Putamen (tissue), 1 donor: ENCODE measurements at regions not wholly inside any gene's neighbourhood (a gene's known extent, or its start where the extent isn't known, plus 50 kb on each side); places are given as distances from the start of the nearest gene placed in this dataset.

Source experiments
- DNase-seq: peaks from one replicate; pipeline ENCODE4 v3.0.0-alpha.2; 2016; ENCODE audit warnings: low spot score

GRCh38 chr13:60286707-60287106 lies 110.3 kb upstream of the TDRD3 start:
- no peak for DNase-seq

- no peak for DNase-seq
Observed at GRCh38 chr13:60288569-60288968, 108.5 kb upstream of the TDRD3 start.

DNA sequence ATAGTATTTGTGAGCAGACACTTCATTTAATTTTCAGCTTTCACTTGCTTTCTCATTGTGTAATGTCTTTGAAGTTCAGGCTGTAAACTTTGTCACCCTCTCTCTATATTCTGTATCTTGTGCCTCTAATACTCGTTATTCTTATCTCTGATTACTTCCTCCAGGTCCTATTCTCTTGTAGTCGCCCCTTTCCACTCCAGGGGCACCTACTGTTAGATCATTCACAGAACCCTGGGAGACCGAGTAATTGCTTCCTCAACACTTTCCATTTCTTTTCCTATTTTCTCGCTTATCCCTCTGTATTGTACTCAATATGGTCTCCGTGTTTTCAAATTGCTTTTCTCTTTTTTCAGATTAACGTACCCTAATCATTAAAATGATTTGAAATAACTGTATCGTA lies 93.9 kb upstream of the TDRD3 start:
- no peak for DNase-seq

DNA sequence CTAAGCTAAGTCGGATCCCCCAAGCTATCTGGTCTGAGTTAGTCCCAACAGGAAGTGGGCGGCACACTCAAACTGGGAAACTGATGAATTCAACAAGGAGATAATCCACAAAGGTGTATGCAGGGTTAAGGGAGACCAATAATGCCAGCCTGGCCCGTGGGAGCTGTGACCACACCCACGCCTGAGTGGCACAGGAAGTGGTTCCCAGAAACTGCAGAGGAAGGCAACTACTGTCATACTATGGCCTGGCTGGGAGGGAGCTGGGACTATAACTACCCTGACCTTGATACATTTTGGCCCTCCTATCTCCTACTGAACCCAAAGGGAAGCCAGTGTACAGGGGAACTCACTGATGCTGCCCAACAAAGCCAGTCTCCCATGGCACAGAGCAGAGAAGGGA lies 85.5 kb upstream of the TDRD3 start:
- DNase-seq = no peak

GRCh38 chr13:60312851-60313505 lies 84.0 kb upstream of the TDRD3 start:
- no peak for DNase-seq

DNA sequence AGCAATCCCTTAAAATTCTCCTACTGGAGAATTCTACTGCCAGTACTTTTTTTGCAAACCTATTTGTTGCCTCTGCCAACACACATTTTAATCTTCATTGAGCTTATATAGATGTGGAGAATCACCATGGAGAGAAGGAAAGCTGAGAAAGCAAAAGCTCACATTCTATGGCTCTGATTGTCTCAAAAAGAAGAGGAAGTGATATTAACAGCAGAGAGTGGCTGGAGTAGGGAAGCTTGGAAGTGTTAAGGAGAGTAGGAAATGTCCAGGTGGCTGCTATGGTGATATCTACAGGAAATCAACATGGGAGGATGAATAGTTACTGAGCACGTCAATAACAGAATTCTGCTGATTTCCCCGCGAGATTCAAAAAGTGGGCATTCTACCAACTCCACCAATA lies 78.8 kb upstream of the TDRD3 start:
- DNase-seq = no peak

DNA sequence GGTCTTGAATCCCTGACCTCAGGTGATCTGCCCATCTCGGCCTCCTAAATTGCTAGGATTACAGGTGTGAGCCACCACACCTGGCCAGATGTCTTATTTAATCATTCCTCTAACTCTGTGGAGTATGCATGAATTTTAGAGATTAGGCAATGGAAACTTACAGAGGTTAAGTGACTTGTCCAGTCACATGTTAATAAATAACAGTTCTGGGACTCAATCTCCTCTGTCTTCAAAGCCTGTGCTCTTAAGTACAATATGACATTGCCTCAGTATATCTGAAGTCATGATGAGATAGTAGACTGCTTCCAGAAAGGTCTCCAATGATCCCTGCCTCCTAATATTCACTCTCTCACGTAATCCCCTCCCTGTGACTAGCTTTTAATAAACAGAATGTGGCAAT lies 72.9 kb upstream of the TDRD3 start:
- DNase-seq = no peak

- no peak for DNase-seq
Observed at GRCh38 chr13:60326273-60326672, 70.7 kb upstream of the TDRD3 start.

GRCh38 chr13:60327511-60327910 lies 69.5 kb upstream of the TDRD3 start:
- DNase-seq = no peak

GRCh38 chr13:60328073-60328472 lies 68.9 kb upstream of the TDRD3 start:
- peak; percentile 6 for DNase-seq

DNA sequence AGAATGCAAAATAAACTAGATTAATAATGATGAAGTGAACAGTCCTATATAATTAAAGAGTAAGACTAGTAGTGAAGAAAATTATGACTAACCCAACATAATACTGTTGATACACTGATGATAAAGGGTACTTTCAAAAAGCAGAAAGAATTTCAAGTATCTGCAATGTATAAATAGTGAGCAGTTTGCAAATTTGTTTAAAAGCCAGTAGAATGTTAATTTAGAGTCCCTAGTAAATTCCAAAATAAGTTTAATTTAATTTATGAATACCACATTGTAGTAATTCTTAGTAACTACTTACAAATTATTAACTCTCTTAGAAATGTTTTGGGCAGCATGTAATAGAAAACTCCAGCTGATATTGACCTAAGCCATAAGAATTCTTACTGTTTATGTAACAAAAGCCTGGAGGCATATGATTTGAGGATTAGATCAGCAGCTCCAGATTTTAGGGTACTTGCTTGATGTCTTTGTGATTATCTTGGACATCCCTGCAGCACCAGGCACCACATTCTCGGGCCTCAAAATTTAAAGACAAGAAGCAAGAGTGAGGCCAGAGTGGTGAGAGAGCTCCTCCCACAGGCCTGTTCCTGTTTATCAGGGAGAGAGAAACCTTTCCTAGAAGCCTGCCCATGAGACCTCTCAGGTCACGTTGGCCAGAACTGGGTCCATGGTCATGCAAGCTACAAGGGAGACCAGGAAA lies 67.6 kb upstream of the TDRD3 start:
- no peak for DNase-seq

GRCh38 chr13:60331249-60332012 lies 65.6 kb upstream of the TDRD3 start:
- no peak for DNase-seq

- DNase-seq = no peak
Observed at GRCh38 chr13:60332682-60333081, 64.3 kb upstream of the TDRD3 start.

GRCh38 chr13:60334310-60334709 lies 62.7 kb upstream of the TDRD3 start:
- no peak for DNase-seq

GRCh38 chr13:60335531-60335930 lies 61.5 kb upstream of the TDRD3 start:
- no peak for DNase-seq

- DNase-seq = no peak
Observed at GRCh38 chr13:60338754-60339153, 58.3 kb upstream of the TDRD3 start.

- DNase-seq = no peak
Observed at GRCh38 chr13:60343978-60344377, 53.0 kb upstream of the TDRD3 start.

- no peak for DNase-seq
Observed at GRCh38 chr13:60347174-60347573, 49.8 kb upstream of the TDRD3 start.
